Uterus (tissue), 2 donors: ENCODE measurements at regions not wholly inside any gene's neighbourhood (a gene's known extent, or its start where the extent isn't known, plus 50 kb on each side); places are given as distances from the start of the nearest gene placed in this dataset.
A peak's percentile ranks its signal among the peaks of the same experiment; 100 is the strongest.

Source experiments
- POLR2A ChIP-seq, 2 donors: fragments of 450-650 bp; IDR thresholded peaks; one replicate each; pipeline ENCODE4 v1.6.1; 2016; ENCODE audit warnings: antibody characterized with exemption in 2 of 2, mild to moderate bottlenecking in 1 of 2, moderate library complexity in 1 of 2
- TF ChIP-seq, protein P1 (sequence below), 4 experiments: fragments of 200-600 bp in 2 of 4; fragments of 450-650 bp in 2 of 4; sonication (generic) in 2 of 4; IDR thresholded peaks; one replicate each; pipeline ENCODE4 v1.5.1; 2016 to 2019; ENCODE audit warnings: antibody characterized with exemption in 4 of 4, mild to moderate bottlenecking in 2 of 4, moderate library complexity in 1 of 4

DNA sequence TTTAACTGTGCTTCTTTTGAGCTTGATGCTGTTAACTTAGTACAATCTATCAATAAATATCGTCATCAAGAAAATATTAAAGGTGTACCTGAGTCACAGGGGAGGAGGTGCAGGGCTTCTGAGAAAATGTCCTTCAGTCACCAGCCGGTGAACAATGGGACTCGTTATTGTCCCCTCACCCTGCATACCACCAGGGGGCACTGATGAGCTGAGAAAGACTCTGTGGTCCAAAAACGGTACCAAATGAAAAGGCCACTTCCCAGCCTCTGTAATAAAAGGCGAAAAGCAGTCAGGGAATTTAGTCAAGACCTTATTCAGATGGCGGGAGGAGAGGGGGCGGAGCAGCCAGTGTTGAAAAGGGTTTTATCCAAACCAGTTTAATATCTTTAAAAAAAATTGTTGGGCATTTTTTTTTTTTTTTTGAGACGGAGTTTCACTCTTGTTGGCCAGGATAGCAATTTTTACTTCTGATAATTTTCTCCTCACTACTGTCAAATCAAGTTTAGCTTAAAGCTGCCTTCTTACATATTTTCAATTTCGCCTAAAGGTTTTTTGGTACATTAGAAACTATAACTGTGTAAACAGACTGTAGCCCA is 271.9 kb upstream of the ADAMTS16 start:
- TF ChIP-seq, protein P1, sequence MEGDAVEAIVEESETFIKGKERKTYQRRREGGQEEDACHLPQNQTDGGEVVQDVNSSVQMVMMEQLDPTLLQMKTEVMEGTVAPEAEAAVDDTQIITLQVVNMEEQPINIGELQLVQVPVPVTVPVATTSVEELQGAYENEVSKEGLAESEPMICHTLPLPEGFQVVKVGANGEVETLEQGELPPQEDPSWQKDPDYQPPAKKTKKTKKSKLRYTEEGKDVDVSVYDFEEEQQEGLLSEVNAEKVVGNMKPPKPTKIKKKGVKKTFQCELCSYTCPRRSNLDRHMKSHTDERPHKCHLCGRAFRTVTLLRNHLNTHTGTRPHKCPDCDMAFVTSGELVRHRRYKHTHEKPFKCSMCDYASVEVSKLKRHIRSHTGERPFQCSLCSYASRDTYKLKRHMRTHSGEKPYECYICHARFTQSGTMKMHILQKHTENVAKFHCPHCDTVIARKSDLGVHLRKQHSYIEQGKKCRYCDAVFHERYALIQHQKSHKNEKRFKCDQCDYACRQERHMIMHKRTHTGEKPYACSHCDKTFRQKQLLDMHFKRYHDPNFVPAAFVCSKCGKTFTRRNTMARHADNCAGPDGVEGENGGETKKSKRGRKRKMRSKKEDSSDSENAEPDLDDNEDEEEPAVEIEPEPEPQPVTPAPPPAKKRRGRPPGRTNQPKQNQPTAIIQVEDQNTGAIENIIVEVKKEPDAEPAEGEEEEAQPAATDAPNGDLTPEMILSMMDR (IDR thresholded peaks at IDR 0.05): peak; percentile 26 to 45 (median 44)
- no peak for TF ChIP-seq POLR2A (IDR thresholded peaks at IDR 0.05)
